NCI-H2227 (cell line): ENCODE measurements at regions not wholly inside any gene's neighbourhood (a gene's known extent, or its start where the extent isn't known, plus 50 kb on each side); places are given as distances from the start of the nearest gene placed in this dataset.
A peak's percentile ranks its signal among the peaks of the same experiment; 100 is the strongest.
"Not testable (repeated sequence)": the region's sequence is repeated elsewhere in the genome, so short reads cannot be mapped to it uniquely, and the experiment has no call there.

Experiments
- DNase-seq: peaks from one replicate; lab custom pipeline; 2025; ENCODE audit not compliant: unreplicated experiment; lab: John Stamatoyannopoulos, UW

- DNase-seq: no peak
Measured at GRCh38 chr18:51569561-51569960, 372.1 kb upstream of the MEX3C start.

DNA sequence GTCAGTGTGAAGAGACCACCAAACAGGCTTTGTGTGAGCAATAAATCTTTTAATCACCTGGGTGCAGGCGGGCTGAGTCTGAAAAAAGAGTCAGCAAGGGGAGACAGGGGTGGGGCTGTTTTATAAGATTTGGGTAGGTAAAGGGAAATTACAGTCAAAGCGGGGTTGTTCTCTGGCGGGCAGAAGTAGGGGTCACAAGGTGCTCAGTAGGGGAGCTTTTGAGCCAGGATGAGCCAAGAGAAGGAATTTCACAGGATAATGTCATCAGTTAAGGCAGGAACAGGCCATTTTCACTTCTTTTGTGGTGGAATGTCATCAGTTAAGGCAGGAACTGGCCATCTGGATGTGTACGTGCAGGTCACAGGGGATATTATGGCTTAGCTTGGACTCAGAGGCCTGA, 372.6 kb upstream of the MEX3C start:
- DNase-seq: not testable (repeated sequence)

DNA sequence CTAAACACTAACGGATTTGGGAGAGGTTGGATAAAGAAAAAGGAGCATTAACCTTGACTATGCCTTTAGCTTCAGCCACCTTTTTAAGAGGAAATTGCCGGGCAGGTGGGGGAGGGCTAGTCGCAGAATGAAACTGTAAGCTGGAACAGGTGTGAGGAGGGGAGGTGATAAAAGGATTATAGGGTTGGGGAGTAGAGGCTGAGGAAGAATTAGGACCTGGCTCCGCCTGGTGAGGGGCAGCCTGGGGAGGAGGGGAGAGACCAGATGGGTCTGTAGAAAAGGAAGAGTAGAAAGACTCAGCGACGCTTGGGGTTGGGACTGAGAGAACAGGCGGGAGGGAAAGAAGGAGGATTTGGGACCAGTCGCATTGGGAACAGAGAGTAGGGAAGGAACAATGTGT, 376.4 kb upstream of the MEX3C start:
- DNase-seq: not testable (repeated sequence)

- no peak for DNase-seq
Measured at GRCh38 chr18:51575171-51575570, 377.7 kb upstream of the MEX3C start.

DNA sequence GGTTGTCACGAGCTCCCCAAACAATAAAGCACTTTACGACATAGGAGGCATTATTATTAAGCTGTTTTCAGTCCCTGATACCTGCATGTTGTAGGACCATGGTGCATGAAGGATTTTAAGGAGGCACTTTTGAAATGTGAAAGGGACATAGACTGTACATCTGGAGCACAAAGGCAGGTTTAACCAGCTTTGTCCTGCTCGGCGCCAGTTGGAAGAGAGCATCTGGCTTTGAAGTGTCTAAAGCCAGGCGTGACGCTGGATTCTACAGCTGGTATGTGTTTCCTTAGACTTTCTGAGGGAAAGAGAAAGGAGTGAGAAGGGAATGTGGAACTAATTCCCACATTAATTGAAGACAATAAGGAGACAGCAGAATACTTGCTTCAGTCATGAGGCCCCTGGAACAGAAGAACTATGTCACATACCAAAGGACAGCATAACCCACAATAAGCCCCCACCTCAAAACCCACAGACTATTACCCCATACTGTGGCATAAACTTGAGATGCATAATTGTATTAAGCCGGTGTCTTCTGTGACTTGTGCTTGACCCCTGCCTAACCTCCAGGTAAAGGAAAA, 381.0 kb upstream of the MEX3C start:
- DNase-seq: no peak

- DNase-seq: no peak
Measured at GRCh38 chr18:51580580-51580979, 383.1 kb upstream of the MEX3C start.

GRCh38 chr18:51582551-51582950, 385.1 kb upstream of the MEX3C start:
- no peak for DNase-seq

DNA sequence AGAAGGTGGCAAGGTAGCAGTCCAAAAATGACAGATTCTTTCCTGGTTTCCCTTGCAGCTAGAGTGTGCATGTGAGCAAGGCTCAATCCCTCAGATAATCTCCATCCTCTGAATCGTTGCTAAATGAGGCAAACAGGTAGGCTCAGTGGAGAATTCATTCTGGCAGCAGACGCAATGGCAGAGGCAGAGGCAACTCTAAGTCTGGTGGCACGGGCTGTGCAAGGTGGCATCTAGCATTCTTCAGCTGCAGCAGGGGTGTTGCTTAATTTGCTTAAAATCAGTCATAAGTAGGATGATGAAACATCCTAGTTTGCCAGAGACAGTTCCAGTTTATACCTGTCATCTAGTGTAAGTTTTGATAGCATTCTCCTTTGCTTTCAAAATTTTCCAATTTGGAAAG, 391.1 kb upstream of the MEX3C start:
- DNase-seq: no peak

DNA sequence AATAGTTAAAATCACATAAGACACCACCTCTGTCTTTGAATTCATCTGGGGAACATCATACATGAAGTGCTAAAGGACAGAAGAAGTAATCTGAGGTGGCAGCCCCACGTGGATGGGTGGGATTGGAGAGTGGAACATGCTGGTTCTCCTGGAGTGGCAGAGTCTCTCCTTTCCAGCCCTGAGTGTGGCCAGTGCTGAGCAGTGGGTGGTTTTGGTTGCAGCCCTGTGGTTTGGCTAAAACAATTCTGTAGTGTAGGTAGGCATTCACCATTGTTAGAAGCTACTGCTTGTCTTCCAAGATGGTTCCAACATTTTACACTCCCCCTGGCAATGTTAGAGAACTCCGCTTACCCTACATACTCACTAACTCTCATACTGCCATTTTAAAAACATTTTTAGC, 396.4 kb upstream of the MEX3C start:
- no peak for DNase-seq

- DNase-seq: peak; percentile 17
Measured at GRCh38 chr18:51603111-51603510, 405.6 kb upstream of the MEX3C start.

DNA sequence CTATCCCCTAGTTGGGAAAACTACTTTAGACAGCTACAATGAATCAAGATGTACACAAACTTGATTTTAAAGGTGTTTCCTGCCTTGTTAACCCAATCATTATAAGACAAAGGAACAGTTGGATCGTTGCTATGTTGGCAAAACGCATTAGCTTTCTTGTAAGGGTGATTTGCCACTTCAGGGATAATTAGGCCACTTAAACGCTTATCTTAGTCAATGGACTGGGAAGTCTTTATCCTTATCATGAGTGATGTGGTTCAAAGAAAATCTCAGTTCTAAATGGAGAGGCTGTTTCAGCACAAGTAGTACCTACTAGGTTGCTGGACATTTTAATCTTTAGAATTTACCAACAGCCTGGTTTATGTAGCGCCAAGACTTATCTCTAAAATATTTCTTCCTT, 406.1 kb upstream of the MEX3C start:
- peak; percentile 76 for DNase-seq

GRCh38 chr18:51610481-51610880, 413.0 kb upstream of the MEX3C start:
- DNase-seq: peak; percentile 21

DNA sequence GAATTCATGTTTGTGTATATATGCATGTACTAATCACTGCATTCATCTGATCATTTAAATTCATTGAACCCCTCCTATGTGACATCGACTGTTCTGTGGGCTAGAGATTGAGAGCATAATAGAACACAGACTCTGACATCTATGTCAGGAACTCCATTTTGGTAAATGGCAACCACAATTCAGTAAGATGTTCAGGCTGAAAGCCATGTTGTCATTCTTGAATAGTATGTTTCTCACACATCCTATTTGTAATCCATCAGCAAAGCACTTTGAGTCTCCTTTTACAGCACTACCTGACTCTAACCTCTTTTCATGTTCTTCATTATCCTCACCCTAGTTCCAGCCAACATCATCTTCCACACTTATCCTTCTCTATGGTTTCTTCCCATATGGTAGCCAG, 413.8 kb upstream of the MEX3C start:
- no peak for DNase-seq

- no peak for DNase-seq
Measured at GRCh38 chr18:51614033-51614432, 416.6 kb upstream of the MEX3C start.

- no peak for DNase-seq
Measured at GRCh38 chr18:51614967-51615571, 417.6 kb upstream of the MEX3C start.

DNA sequence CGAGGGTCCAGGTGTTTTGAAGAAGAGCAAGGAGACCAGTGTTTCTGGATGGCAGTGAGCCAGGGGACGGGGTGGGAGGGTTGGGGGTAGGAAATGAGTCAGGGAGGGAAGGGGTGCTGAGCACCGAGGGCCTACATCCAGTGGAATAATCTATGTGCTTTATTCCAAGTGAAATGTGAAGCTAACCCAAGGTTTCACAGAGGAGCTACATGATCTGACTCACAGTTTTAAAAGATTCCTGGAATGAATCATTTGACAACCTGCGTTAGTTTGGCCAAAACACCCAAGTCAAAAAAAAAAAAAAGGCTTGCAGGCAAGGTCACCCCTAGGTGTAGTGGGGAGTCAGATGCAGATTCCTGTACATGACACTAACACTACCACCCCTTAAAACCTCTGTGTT, 419.7 kb upstream of the MEX3C start:
- no peak for DNase-seq

DNA sequence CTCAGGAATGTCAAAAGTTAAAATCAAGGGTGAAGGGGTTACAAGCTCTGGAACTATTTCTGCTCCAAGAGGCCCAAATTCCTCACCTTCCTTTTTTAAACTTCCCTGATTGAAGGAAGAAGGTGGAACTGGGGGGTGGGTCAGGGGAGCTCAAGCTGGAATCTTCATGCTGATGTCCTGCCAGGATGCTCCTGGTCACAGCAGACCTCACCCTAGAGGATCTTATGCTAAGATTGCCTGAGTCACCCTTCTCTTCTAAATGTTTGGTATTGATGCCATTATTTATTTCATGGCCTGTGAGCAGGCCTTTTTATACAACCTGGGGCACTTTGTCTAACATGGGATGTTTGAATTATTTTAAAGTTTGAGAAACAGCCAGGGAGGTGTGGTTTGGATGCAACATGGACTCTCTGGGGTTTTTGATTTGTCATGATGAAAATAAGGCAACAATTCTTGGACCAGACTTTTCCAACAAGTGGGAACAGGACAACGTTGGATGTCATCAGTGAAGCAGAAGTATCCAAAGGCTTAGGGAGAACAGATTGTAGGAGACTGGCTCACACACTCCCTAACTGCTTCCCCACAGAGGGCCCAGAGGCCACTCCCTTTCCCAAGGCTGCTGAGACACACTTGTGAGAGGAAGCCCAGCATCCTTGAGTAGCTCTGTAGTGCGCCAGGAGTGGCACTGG, 420.2 kb upstream of the MEX3C start:
- no peak for DNase-seq

DNA sequence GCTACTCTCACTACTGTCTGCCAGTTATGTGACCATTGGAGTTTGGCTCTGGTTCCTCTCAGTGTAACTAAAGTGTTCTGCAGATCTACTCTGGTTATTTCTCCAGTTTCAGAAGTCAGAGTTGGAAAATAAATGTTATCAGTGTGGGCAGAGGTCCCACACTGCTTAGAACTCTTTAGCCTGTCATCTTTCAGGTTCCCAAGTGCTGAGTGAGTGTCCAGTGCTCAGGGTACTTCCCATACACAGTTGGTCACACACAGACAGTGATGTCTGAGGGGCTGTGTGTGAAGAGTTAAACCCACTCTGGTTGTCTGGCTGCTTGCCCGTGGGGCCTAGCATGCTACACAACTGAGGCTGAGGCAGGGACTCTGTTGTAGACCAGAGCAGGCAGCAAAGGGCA, 421.8 kb upstream of the MEX3C start:
- DNase-seq: no peak

- peak; percentile 88 for DNase-seq
Measured at GRCh38 chr18:51621113-51621863, 423.8 kb upstream of the MEX3C start.

- peak; percentile 37 for DNase-seq
Measured at GRCh38 chr18:51621864-51622160, 424.3 kb upstream of the MEX3C start.

DNA sequence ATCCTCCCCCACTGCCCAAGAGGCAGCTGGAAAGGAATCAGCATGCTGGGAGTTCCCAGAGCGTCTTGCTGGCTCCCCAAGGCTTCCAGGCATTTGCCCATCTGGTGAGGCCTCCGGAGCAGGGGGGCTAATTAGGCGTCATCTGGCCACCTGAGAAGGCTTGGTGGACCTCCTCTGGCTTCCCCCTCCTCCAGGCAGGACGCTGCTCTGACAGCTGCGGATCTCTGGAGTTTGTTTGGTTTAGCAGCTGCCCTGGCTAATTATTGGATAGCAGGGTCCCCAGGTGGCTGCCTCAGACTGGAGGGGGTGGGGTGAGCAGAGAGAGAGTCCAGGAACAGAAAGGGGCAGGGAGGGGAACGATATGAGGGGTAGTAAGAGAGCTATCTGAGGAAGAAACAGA, 425.2 kb upstream of the MEX3C start:
- DNase-seq: peak; percentile 84

DNA sequence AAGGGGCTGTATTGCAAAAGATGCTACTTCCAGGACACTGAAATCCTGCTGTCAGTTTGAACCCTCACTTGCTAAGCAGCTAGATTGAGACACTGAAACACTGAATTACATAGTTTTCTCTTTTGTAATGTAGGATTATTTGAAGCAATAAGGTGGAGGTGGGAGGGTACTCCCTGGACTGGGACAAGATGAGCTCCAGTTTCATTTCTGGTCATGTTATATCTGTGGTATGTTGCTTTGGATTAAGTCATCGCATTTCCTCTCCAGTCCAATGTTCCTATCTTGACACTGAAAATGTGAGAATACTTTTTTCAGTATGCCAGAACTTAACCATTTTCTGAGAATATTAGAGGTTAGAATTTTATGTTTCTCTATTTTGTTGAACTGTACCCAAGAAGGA, 426.2 kb upstream of the MEX3C start:
- DNase-seq: no peak
